ENCODE measurements at regions not wholly inside any gene's neighbourhood (a gene's known extent, or its start where the extent isn't known, plus 50 kb on each side); places are given as distances from the start of the nearest gene placed in this dataset.

DNA sequence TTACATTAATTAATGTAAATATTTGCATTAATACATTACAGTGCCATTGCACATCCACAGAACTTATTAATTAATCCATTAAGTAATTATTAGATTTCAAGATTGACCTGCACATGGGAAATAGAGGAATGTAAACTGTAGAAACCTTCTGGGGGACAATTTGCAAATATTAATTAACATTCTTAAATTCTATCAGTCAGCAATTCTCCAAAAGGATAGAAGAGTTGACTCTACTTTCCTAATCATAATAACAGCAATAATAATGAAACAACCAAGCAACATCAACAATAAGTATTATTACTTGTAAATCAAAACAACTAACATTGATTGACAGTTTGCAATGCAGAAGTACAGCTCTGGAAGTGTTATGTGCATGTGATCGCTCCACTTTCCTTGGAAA, 281.6 kb upstream of the CRIM1 start:
- TF ChIP-seq POLR2AphosphoS5 (IDR thresholded peaks at IDR 0.05) (no peak), MXI1 (conservative IDR thresholded peaks at IDR 0.05; ENCODE audit: poor library complexity, severe bottlenecking) (no peak), SMC3 (conservative IDR thresholded peaks at IDR 0.05; ENCODE audit: poor library complexity) (no peak), EZH2 (IDR thresholded peaks at IDR 0.05; ENCODE audit: borderline replicate concordance, insufficient read depth, low read length, poor library complexity, severe bottlenecking) (no peak), RAD21 (conservative IDR thresholded peaks at IDR 0.05) (no peak), EP300 (conservative IDR thresholded peaks at IDR 0.05; ENCODE audit: poor library complexity, severe bottlenecking) (no peak)
- TF ChIP-seq, protein P1, sequence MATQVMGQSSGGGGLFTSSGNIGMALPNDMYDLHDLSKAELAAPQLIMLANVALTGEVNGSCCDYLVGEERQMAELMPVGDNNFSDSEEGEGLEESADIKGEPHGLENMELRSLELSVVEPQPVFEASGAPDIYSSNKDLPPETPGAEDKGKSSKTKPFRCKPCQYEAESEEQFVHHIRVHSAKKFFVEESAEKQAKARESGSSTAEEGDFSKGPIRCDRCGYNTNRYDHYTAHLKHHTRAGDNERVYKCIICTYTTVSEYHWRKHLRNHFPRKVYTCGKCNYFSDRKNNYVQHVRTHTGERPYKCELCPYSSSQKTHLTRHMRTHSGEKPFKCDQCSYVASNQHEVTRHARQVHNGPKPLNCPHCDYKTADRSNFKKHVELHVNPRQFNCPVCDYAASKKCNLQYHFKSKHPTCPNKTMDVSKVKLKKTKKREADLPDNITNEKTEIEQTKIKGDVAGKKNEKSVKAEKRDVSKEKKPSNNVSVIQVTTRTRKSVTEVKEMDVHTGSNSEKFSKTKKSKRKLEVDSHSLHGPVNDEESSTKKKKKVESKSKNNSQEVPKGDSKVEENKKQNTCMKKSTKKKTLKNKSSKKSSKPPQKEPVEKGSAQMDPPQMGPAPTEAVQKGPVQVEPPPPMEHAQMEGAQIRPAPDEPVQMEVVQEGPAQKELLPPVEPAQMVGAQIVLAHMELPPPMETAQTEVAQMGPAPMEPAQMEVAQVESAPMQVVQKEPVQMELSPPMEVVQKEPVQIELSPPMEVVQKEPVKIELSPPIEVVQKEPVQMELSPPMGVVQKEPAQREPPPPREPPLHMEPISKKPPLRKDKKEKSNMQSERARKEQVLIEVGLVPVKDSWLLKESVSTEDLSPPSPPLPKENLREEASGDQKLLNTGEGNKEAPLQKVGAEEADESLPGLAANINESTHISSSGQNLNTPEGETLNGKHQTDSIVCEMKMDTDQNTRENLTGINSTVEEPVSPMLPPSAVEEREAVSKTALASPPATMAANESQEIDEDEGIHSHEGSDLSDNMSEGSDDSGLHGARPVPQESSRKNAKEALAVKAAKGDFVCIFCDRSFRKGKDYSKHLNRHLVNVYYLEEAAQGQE (IDR thresholded peaks at IDR 0.05; ENCODE audit: borderline replicate concordance) = no peak
- TF ChIP-seq, protein P2, sequence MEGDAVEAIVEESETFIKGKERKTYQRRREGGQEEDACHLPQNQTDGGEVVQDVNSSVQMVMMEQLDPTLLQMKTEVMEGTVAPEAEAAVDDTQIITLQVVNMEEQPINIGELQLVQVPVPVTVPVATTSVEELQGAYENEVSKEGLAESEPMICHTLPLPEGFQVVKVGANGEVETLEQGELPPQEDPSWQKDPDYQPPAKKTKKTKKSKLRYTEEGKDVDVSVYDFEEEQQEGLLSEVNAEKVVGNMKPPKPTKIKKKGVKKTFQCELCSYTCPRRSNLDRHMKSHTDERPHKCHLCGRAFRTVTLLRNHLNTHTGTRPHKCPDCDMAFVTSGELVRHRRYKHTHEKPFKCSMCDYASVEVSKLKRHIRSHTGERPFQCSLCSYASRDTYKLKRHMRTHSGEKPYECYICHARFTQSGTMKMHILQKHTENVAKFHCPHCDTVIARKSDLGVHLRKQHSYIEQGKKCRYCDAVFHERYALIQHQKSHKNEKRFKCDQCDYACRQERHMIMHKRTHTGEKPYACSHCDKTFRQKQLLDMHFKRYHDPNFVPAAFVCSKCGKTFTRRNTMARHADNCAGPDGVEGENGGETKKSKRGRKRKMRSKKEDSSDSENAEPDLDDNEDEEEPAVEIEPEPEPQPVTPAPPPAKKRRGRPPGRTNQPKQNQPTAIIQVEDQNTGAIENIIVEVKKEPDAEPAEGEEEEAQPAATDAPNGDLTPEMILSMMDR (IDR thresholded peaks at IDR 0.05; ENCODE audit: poor library complexity, severe bottlenecking) = no peak
